ENCODE measurements at regions not wholly inside any gene's neighbourhood (a gene's known extent, or its start where the extent isn't known, plus 50 kb on each side); places are given as distances from the start of the nearest gene placed in this dataset.

DNA sequence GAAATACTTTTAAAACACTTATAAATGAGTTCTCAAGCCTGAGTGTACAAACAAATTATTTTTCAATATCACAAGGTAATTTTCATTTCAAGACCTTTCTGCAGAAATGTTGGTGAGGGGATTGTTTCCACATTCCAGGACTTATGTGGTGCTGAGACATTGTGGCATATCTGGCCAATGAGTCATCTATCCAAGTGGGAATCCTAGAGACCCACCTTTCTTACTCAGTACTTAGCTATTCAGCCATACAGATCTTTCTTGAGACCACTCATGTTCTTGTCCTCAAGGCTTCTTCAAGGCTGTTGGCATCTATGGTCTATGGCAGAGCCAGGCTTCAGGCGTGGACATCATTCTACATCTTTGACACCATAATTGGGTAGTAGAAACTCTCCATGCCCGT, 225.4 kb downstream of the DKK1 start:
- Mint-ChIP-seq H3K9me3 (no peaks in the 10 kb centered on the region), H3K36me3 (ENCODE audit: low read depth) (no peaks in the 10 kb centered on the region), H3K4me1 (ENCODE audit: low read depth) (no peaks in the 10 kb centered on the region), H3K27ac (no peak overlapping the region), H3K27me3 (no peaks in the 10 kb centered on the region), H3K4me3 (no peak overlapping the region)
- intact Hi-C loops (cut with micrococcal nuclease): no loop called here
- TF ChIP-seq, protein P1, sequence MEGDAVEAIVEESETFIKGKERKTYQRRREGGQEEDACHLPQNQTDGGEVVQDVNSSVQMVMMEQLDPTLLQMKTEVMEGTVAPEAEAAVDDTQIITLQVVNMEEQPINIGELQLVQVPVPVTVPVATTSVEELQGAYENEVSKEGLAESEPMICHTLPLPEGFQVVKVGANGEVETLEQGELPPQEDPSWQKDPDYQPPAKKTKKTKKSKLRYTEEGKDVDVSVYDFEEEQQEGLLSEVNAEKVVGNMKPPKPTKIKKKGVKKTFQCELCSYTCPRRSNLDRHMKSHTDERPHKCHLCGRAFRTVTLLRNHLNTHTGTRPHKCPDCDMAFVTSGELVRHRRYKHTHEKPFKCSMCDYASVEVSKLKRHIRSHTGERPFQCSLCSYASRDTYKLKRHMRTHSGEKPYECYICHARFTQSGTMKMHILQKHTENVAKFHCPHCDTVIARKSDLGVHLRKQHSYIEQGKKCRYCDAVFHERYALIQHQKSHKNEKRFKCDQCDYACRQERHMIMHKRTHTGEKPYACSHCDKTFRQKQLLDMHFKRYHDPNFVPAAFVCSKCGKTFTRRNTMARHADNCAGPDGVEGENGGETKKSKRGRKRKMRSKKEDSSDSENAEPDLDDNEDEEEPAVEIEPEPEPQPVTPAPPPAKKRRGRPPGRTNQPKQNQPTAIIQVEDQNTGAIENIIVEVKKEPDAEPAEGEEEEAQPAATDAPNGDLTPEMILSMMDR (IDR thresholded peaks at IDR 0.05): no peak
- DNase-seq (no peak), ATAC-seq (no peak)
- CTCF ChIA-PET: no interaction called here
- POLR2A ChIA-PET: no interaction called here

DNA sequence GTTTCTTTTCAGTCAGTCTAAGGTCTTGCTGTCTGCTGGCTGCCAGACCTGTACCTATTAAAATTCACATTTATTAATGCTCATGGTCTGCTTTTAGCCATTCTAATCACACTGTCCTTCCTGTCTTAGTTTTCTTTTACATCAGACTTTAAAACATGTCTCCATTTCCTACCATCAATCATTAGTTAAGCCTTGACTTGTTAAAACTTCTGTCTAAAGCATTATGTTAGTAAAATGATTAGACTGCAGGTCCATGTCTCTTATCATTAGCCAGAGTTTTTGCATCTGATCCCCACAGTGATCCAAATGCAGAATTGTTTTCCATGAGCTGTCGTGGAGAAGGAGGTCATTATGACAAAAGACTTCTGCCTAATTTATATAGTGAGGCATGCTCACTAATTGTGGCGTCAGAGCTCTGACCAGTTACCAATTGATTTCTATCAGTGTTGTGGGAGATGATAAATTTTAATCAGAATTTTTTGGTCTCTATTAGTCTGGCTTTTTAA, 226.5 kb downstream of the DKK1 start:
- no peaks in the 10 kb centered on the region for H3K9me3 Mint-ChIP-seq
- ATAC-seq (no peak), DNase-seq (no peak)
- H3K27me3 Mint-ChIP-seq: no peaks in the 10 kb centered on the region
- intact Hi-C loops (cut with micrococcal nuclease): no loop called here
- no peaks in the 10 kb centered on the region for H3K36me3 Mint-ChIP-seq (ENCODE audit: low read depth)
- no peaks in the 10 kb centered on the region for H3K4me1 Mint-ChIP-seq (ENCODE audit: low read depth)
- H3K27ac Mint-ChIP-seq: no peak overlapping the region
- POLR2A ChIA-PET: interaction anchor here (0.6 kb wide), 1 partner anchor 153 kb away, joined by 3 read pairs; no protein-coding TSS in a partner anchor
- CTCF ChIA-PET: no interaction called here
- H3K4me3 Mint-ChIP-seq: no peak overlapping the region
- TF ChIP-seq, protein P1 (IDR thresholded peaks at IDR 0.05): no peak

DNA sequence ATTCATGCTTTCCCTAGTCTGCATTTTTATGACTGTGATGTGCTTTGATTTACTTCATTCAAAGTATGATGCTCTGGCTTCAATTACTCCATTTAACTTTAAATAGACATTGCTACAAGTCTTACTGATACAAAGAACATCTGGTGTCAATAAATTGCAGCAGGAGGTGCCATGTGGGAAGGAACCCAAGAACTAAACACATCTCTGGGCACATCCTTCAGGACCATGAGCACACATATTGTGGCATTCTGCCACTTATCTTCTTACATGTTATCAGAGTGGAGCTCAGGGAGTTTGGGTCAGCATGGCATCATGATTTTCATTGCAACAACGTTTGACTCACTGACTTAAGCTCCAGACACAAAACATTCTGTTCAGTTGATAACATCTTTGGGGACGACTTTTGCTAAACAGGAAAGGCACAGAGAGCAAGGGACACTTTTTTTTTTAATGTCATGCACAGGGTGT, 227.0 kb downstream of the DKK1 start:
- H3K4me3 Mint-ChIP-seq: no peak overlapping the region
- ChIA-PET CTCF (no interaction called here), POLR2A (interaction anchor here (0.6 kb wide), 1 partner anchor 152 kb away, joined by 3 read pairs; no protein-coding TSS in a partner anchor)
- ATAC-seq: no peak
- no peaks in the 10 kb centered on the region for H3K4me1 Mint-ChIP-seq (ENCODE audit: low read depth)
- intact Hi-C loops (cut with micrococcal nuclease): no loop called here
- H3K27me3 Mint-ChIP-seq: no peaks in the 10 kb centered on the region
- H3K36me3 Mint-ChIP-seq (ENCODE audit: low read depth): no peaks in the 10 kb centered on the region
- TF ChIP-seq, protein P1 (IDR thresholded peaks at IDR 0.05): no peak
- peaks cover 3% of the 10 kb centered on the region for H3K9me3 Mint-ChIP-seq
- H3K27ac Mint-ChIP-seq: no peak overlapping the region
- DNase-seq: no peak

DNA sequence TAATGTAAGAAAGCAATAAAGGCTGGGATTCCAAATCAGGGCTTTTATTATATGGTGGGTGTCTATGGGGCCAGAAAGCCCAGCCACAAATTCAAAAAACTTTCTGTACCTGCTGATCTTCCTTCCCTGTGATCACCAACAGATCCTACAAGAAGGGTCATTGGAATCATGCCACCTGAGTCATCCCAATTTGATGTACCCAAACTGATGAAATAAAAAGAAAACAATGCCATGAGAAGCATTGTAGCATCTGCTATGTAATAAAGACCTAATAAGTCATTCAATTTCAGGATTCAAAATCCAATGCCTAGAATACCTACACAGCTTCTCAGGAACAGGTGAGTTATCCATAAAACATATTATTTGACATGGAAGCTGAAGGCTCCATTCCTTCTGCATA, 228.8 kb downstream of the DKK1 start:
- no peak for ATAC-seq
- TF ChIP-seq, protein P1 (IDR thresholded peaks at IDR 0.05): no peak
- Mint-ChIP-seq H3K4me3 (no peak overlapping the region), H3K4me1 (ENCODE audit: low read depth) (no peaks in the 10 kb centered on the region), H3K9me3 (peaks cover 4% of the 10 kb centered on the region), H3K36me3 (ENCODE audit: low read depth) (no peaks in the 10 kb centered on the region), H3K27ac (no peak overlapping the region), H3K27me3 (no peaks in the 10 kb centered on the region)
- intact Hi-C loops (cut with micrococcal nuclease): no loop called here
- POLR2A ChIA-PET: no interaction called here
- DNase-seq: no peak
- CTCF ChIA-PET: no interaction called here

DNA sequence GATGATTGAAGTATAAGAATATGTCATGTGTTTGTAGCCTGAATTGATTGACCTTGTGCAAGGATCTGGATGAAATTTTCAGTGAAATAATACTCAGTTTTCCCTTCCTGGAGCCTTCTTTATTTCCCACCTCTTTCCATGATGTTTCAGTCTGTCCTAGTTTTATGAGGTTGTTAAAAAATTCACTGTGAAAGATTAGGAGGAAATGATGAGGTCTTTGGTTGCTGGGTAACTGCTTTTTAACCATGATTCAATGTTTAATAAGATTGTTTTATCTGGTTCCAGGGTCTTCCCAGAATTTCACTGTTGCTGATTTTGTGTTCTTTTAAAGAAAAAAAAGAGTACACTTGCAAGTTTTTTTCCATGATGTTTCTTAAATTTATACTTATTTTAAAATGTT, 221.5 kb downstream of the MBL2 start:
- ATAC-seq (no peak), DNase-seq (no peak)
- intact Hi-C loops (cut with micrococcal nuclease): no loop called here
- no peaks in the 10 kb centered on the region for H3K36me3 Mint-ChIP-seq (ENCODE audit: low read depth)
- TF ChIP-seq, protein P1 (IDR thresholded peaks at IDR 0.05): no peak
- no peaks in the 10 kb centered on the region for H3K4me1 Mint-ChIP-seq (ENCODE audit: low read depth)
- H3K27me3 Mint-ChIP-seq: no peaks in the 10 kb centered on the region
- peaks cover under 1% of the 10 kb centered on the region for H3K9me3 Mint-ChIP-seq
- POLR2A ChIA-PET: no interaction called here
- H3K4me3 Mint-ChIP-seq: no peak overlapping the region
- no peak overlapping the region for H3K27ac Mint-ChIP-seq
- CTCF ChIA-PET: no interaction called here

Data from activated CD8-positive, alpha-beta T cell treated with anti-CD3 and anti-CD28 coated beads for 36 hours (primary cell).